ENCODE measurements at regions not wholly inside any gene's neighbourhood (a gene's known extent, or its start where the extent isn't known, plus 50 kb on each side); places are given as distances from the start of the nearest gene placed in this dataset.

DNA sequence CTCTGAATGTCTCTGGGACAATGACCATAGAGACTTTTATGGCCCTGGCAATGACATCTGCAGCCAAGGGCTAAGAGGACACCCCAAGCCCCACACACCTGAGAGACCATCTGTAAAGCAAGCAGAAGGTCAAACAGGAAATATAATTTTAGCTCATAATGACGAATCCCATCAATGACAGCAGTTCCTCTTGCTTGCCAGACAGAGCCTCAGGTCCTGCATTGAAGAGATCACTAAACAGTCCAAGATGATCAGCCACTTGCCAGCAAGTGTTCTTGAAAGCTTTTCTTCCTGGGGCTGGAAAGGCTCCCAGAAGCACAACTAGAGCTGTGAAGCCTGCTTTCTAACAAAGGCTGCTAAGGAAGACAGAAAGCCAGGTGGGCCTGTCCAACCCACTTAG lies 993.7 kb upstream of the AUTS2 start:
- H3K4me1 ChIP-seq: no peaks in the 10 kb centered on the region
- intact Hi-C loops (cut with DNase I): no loop called here
- no peaks in the 10 kb centered on the region for H3K36me3 ChIP-seq
- TF ChIP-seq, protein P1, sequence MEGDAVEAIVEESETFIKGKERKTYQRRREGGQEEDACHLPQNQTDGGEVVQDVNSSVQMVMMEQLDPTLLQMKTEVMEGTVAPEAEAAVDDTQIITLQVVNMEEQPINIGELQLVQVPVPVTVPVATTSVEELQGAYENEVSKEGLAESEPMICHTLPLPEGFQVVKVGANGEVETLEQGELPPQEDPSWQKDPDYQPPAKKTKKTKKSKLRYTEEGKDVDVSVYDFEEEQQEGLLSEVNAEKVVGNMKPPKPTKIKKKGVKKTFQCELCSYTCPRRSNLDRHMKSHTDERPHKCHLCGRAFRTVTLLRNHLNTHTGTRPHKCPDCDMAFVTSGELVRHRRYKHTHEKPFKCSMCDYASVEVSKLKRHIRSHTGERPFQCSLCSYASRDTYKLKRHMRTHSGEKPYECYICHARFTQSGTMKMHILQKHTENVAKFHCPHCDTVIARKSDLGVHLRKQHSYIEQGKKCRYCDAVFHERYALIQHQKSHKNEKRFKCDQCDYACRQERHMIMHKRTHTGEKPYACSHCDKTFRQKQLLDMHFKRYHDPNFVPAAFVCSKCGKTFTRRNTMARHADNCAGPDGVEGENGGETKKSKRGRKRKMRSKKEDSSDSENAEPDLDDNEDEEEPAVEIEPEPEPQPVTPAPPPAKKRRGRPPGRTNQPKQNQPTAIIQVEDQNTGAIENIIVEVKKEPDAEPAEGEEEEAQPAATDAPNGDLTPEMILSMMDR (IDR thresholded peaks at IDR 0.05): no peak
- no peak overlapping the region for H3K27ac ChIP-seq
- no peaks in the 10 kb centered on the region for H3K27me3 ChIP-seq
- no peak overlapping the region for H3K4me3 ChIP-seq
- no peak for DNase-seq (ENCODE audit: low spot score in 2 of 2)
- peaks cover 0 to 13% of the 10 kb centered on the region in 2 donors for H3K9me3 ChIP-seq

DNA sequence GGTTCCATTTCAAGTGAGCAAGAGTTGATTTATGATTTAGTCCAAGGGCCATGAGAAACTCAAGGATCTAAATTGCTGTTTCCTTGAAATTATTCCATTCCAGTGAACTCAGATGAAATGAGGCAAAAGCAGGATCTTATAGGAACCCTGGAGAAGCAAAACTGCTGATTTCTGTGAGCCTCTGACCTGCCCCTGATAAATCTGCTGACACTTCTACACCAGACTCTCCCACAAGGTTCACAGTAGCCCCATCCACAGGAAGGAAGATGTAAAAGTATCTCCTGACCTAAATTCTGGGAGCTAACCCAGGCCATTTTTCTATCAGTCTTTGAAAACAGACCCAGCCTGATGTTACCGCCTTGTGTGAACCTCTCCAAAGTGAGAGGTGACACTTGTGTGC lies 987.6 kb upstream of the AUTS2 start:
- H3K27ac ChIP-seq: no peak overlapping the region
- intact Hi-C loops (cut with DNase I): no loop called here
- no peak for DNase-seq (ENCODE audit: low spot score in 2 of 2)
- no peaks in the 10 kb centered on the region for H3K27me3 ChIP-seq
- no peak overlapping the region for H3K4me3 ChIP-seq
- TF ChIP-seq, protein P1 (IDR thresholded peaks at IDR 0.05): no peak
- peaks cover 0 to 17% of the 10 kb centered on the region in 2 donors for H3K9me3 ChIP-seq
- no peaks in the 10 kb centered on the region for H3K4me1 ChIP-seq
- H3K36me3 ChIP-seq: no peaks in the 10 kb centered on the region

DNA sequence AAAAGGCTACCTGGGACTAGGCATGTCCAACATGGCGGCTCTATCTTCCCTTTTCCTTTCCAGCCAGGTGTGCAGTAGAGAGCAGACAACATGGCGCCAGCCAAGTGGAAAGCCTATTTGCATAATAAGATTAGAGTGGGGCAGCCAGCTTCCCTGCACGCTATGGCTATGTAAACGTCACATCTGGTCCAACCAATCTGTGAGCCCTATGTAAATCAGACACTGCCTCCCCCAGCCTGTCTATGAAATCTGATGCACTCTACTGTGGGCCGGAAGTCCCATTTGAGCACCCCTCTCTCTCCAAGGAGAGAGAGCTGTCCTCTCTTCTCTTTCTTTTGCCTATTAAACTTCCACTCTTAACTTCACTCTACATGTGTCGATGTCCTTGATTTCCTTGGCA lies 984.9 kb upstream of the AUTS2 start:
- Histone ChIP-seq H3K27me3 (no peaks in the 10 kb centered on the region), H3K4me1 (no peaks in the 10 kb centered on the region), H3K4me3 (no peak overlapping the region), H3K36me3 (no peaks in the 10 kb centered on the region), H3K9me3 (peaks cover 0 to 13% of the 10 kb centered on the region in 2 donors), H3K27ac (no peak overlapping the region)
- TF ChIP-seq, protein P1 (IDR thresholded peaks at IDR 0.05): no peak
- intact Hi-C loops (cut with DNase I): no loop called here
- DNase-seq (ENCODE audit: low spot score in 2 of 2): no peak

DNA sequence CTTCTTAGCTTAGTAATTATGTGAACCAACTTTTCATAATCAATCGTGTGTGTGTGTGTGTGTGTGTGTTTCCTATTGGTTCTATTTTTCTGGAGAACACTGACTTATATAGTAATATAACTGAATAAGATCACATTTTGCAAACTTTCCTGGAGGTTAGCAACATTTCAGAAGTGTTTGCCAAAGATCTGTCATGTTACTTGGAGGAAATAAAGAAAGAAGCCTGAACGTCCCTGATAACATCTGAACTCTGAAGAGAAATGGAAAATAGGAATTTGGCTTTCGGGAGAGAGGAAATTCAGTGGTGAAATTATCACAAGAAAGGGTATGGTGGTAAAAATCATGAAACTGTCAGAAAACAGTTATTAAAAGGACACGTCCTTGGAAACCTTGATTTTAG lies 984.4 kb upstream of the AUTS2 start:
- intact Hi-C loops (cut with DNase I): no loop called here
- no peaks in the 10 kb centered on the region for H3K36me3 ChIP-seq
- H3K27me3 ChIP-seq: no peaks in the 10 kb centered on the region
- H3K27ac ChIP-seq: no peak overlapping the region
- DNase-seq (ENCODE audit: low spot score in 2 of 2): no peak
- TF ChIP-seq, protein P1 (IDR thresholded peaks at IDR 0.05): no peak
- H3K4me3 ChIP-seq: no peak overlapping the region
- H3K4me1 ChIP-seq: no peaks in the 10 kb centered on the region
- peaks cover 0 to 8% of the 10 kb centered on the region in 2 donors for H3K9me3 ChIP-seq

DNA sequence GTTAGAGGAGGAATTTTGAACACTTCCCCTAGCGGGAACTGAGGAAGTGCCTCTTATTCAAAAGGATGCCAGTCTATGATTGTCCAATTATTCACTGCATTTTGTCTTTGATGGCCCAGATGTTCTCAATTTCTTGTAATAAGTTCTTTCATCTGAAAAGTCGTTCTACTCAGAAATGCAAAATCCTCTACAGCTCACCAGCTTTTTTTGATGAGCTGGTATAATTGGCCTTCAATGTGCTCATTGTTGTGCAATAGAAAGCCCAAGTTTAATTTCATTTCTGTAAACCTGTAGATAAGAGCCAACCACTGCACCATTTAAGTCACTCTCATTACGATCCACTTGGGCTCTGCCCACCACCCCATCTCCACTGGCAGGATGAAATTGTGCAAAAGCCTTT lies 978.7 kb upstream of the AUTS2 start:
- TF ChIP-seq, protein P1 (IDR thresholded peaks at IDR 0.05): no peak
- no peak overlapping the region for H3K27ac ChIP-seq
- no peak overlapping the region for H3K4me3 ChIP-seq
- H3K4me1 ChIP-seq: no peaks in the 10 kb centered on the region
- intact Hi-C loops (cut with DNase I): no loop called here
- H3K9me3 ChIP-seq: peaks cover 0 to 4% of the 10 kb centered on the region in 2 donors
- H3K27me3 ChIP-seq: no peaks in the 10 kb centered on the region
- DNase-seq (ENCODE audit: low spot score in 2 of 2): no peak
- H3K36me3 ChIP-seq: no peaks in the 10 kb centered on the region

DNA sequence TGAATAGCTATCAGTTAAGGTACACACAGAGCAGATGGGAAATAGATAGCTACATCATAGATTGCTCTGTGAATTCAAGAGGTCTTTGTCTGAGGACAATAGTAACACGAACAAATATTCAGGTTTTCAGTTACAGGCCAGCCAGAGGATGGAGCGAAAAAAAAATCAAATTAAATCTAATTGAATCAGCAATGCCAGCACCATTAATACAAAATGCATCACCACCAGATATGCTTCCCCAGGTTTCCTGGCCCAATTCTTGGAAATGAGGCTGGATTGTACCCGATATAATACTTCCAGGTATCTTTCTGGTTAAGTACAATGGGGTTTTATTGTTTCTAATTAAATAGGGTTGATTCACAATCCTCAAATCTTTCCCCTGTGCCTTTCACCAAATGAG lies 975.8 kb upstream of the AUTS2 start:
- TF ChIP-seq, protein P1 (IDR thresholded peaks at IDR 0.05): no peak
- intact Hi-C loops (cut with DNase I): no loop called here
- no peak for DNase-seq (ENCODE audit: low spot score in 2 of 2)
- H3K36me3 ChIP-seq: no peaks in the 10 kb centered on the region
- H3K27ac ChIP-seq: no peak overlapping the region
- H3K4me1 ChIP-seq: no peaks in the 10 kb centered on the region
- no peak overlapping the region for H3K4me3 ChIP-seq
- no peaks in the 10 kb centered on the region for H3K27me3 ChIP-seq
- no peaks in the 10 kb centered on the region for H3K9me3 ChIP-seq
